Hepatocyte (in vitro differentiated cells): ENCODE measurements at regions not wholly inside any gene's neighbourhood (a gene's known extent, or its start where the extent isn't known, plus 50 kb on each side); places are given as distances from the start of the nearest gene placed in this dataset.

Experiments used
- DNase-seq: peaks from one replicate; pipeline ENCODE4 v3.0.0-alpha.2; 2016; ENCODE audit warnings: low spot score
- H2AFZ ChIP-seq: fragments of 200-600 bp; sonication (generic); 2 replicates; pipeline ENCODE4 v1.6.0; 2016; ENCODE audit warnings: antibody characterized with exemption, mild to moderate bottlenecking
- H3K27ac ChIP-seq: fragments of 200-600 bp; sonication (generic); 2 replicates; pipeline ENCODE4 v1.5.1; 2016; ENCODE audit warnings: mild to moderate bottlenecking
- H3K27me3 ChIP-seq: fragments of 200-600 bp; sonication (generic); 2 replicates; pipeline ENCODE4 v1.6.1; 2016
- H3K36me3 ChIP-seq: fragments of 200-600 bp; sonication (generic); replicated peaks from 2 replicates; pipeline ENCODE4 v1.5.1; 2016; ENCODE audit warnings: low read depth; ENCODE audit not compliant: insufficient read depth
- H3K4me1 ChIP-seq: fragments of 200-600 bp; sonication (generic); 2 replicates; pipeline ENCODE4 v1.5.1; 2016; ENCODE audit warnings: mild to moderate bottlenecking, moderate library complexity; ENCODE audit not compliant: insufficient read depth
- H3K4me2 ChIP-seq: fragments of 200-600 bp; sonication (generic); 2 replicates; pipeline ENCODE4 v1.6.0; 2016
- H3K4me3 ChIP-seq: fragments of 200-600 bp; sonication (generic); 2 replicates; pipeline ENCODE4 v1.5.1; 2016; ENCODE audit warnings: mild to moderate bottlenecking
- H3K79me2 ChIP-seq: fragments of 200-600 bp; sonication (generic); 2 replicates; pipeline ENCODE4 v1.6.0; 2017; ENCODE audit warnings: mild to moderate bottlenecking
- H3K9me2 ChIP-seq: fragments of 200-600 bp; sonication (generic); replicated peaks from 2 replicates; pipeline ENCODE4 v1.6.0; 2017; ENCODE audit warnings: mild to moderate bottlenecking; ENCODE audit not compliant: insufficient read depth
- H3K9me3 ChIP-seq: fragments of 200-600 bp; sonication (generic); 2 replicates; pipeline ENCODE4 v1.5.1; 2016; ENCODE audit warnings: low read depth, mild to moderate bottlenecking
- H4K20me1 ChIP-seq: fragments of 200-600 bp; sonication (generic); 2 replicates; pipeline ENCODE4 v1.6.0; 2016; ENCODE audit warnings: mild to moderate bottlenecking; ENCODE audit not compliant: insufficient read depth, poor library complexity, severe bottlenecking
- CTCF ChIP-seq: fragments of 200-600 bp; sonication (generic); IDR thresholded peaks from 2 replicates; pipeline ENCODE4 v1.5.1; 2016; ENCODE audit warnings: antibody characterized with exemption, mild to moderate bottlenecking; ENCODE audit not compliant: poor library complexity
- EZH2 ChIP-seq: fragments of 200-600 bp; sonication (generic); IDR thresholded peaks from 2 replicates; pipeline ENCODE4 v1.6.1; 2016; ENCODE audit warnings: antibody characterized with exemption, mild to moderate bottlenecking, borderline replicate concordance
- EZH2phosphoT487 ChIP-seq: fragments of 200-600 bp; sonication (generic); IDR thresholded peaks from one replicate; pipeline ENCODE4 v1.6.1; 2018; ENCODE audit warnings: antibody characterized with exemption, mild to moderate bottlenecking, low read depth, moderate library complexity; ENCODE audit not compliant: unreplicated experiment, severe bottlenecking
- WGBS: methylation state at CpG from one replicate; pipeline ENCODE4 v1.1.6; 2016; ENCODE audit warnings: low lambda C conversion rate; ENCODE audit errors: missing lambda C conversion rate; 5-methylcytosine and 5-hydroxymethylcytosine counted together

DNA sequence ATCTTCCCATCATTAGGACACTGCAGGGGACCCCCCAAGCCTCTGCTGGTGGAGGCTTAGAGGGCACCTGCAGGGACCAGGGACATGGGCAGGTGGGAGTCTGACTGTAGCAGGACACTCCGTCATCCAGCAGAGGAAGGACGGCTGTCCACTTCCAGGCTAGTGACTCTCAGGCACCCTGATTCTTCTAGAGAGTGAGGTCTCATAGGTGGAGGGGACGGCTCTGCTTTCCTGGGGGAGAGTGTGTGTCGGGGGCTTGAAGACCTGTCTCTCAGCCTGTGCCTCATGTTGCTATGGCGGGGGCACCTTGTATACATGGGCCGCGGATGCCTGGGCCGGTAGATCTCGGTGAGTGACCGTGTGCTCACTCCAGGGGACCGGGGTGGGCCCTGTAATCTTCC, 1116.6 kb downstream of the BRD1 start:
- TF ChIP-seq EZH2: no peak
- TF ChIP-seq CTCF: no peak
- TF ChIP-seq EZH2phosphoT487: no peak
- no peak overlapping the region for H3K4me2 ChIP-seq
- DNase-seq: no peak
- H3K4me1 ChIP-seq: no peaks in the 10 kb centered on the region
- H3K4me3 ChIP-seq: no peak overlapping the region
- H3K79me2 ChIP-seq: no peaks in the 10 kb centered on the region
- no peaks in the 10 kb centered on the region for H3K9me2 ChIP-seq
- no peaks in the 10 kb centered on the region for H3K9me3 ChIP-seq
- no peaks in the 10 kb centered on the region for H3K27me3 ChIP-seq
- H2AFZ ChIP-seq: no peak overlapping the region
- H3K27ac ChIP-seq: no peak overlapping the region
- 83% methylated on average over 11 of the region's 11 CpGs for WGBS
- H3K36me3 ChIP-seq: no peaks in the 10 kb centered on the region
- H4K20me1 ChIP-seq: no peaks in the 10 kb centered on the region

DNA sequence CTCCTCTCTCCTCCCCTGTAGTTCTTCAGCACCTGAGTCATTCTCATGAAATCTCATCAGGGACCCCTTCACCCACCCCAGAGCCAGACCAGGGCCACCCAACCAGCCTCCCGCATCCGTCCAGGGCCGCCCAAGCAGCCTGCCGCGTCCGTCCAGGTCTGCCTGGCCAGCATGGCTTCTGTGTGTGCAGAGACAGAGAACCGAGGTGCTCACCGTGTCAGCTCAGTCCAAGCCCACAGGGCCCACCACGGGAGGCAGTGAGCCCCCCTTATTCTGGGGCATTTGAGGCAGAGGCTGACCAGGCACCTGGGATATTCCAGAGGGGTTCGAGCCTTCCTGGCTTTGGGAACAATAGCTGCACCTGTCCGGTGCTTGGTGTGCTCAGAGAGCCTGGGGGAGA, 1117.3 kb downstream of the BRD1 start:
- no peak overlapping the region for H3K4me3 ChIP-seq

GRCh38 chr22:48709976-48710375, 1117.7 kb downstream of the BRD1 start:
- WGBS: 86% methylated on average over 8 of the region's 8 CpGs
- no peaks in the 10 kb centered on the region for H3K9me3 ChIP-seq
- no peaks in the 10 kb centered on the region for H3K9me2 ChIP-seq
- no peaks in the 10 kb centered on the region for H4K20me1 ChIP-seq
- no peaks in the 10 kb centered on the region for H3K36me3 ChIP-seq
- no peaks in the 10 kb centered on the region for H3K79me2 ChIP-seq
- H3K27ac ChIP-seq: no peak overlapping the region
- H3K4me1 ChIP-seq: no peaks in the 10 kb centered on the region
- H3K4me2 ChIP-seq: no peak overlapping the region
- no peak overlapping the region for H3K4me3 ChIP-seq
- TF ChIP-seq EZH2phosphoT487: no peak
- no peak for TF ChIP-seq EZH2
- no peak for TF ChIP-seq CTCF
- no peak overlapping the region for H2AFZ ChIP-seq
- no peaks in the 10 kb centered on the region for H3K27me3 ChIP-seq
- no peak for DNase-seq

More for the DNA sequence above, 1117.3 kb downstream of the BRD1 start:
- no peaks in the 10 kb centered on the region for H3K36me3 ChIP-seq
- H3K4me2 ChIP-seq: no peak overlapping the region
- WGBS: 80% methylated on average over 11 of the region's 11 CpGs
- no peaks in the 10 kb centered on the region for H4K20me1 ChIP-seq
- no peaks in the 10 kb centered on the region for H3K27me3 ChIP-seq
- TF ChIP-seq EZH2phosphoT487 (no peak), EZH2 (no peak), CTCF (no peak)
- no peaks in the 10 kb centered on the region for H3K4me1 ChIP-seq
- no peaks in the 10 kb centered on the region for H3K79me2 ChIP-seq
- H3K9me3 ChIP-seq: no peaks in the 10 kb centered on the region
- no peak overlapping the region for H3K27ac ChIP-seq
- no peak overlapping the region for H2AFZ ChIP-seq
- no peak for DNase-seq
- H3K9me2 ChIP-seq: no peaks in the 10 kb centered on the region

GRCh38 chr22:48709453-48709852, 1118.2 kb downstream of the BRD1 start:
- Histone ChIP-seq H3K27me3 (no peaks in the 10 kb centered on the region), H3K79me2 (no peaks in the 10 kb centered on the region), H3K9me2 (no peaks in the 10 kb centered on the region), H4K20me1 (no peaks in the 10 kb centered on the region), H3K4me1 (no peaks in the 10 kb centered on the region), H2AFZ (no peak overlapping the region), H3K36me3 (no peaks in the 10 kb centered on the region), H3K27ac (no peak overlapping the region), H3K4me3 (no peak overlapping the region), H3K4me2 (no peak overlapping the region), H3K9me3 (no peaks in the 10 kb centered on the region)
- no peak for TF ChIP-seq EZH2
- no peak for TF ChIP-seq CTCF
- TF ChIP-seq EZH2phosphoT487: no peak
- DNase-seq: no peak
- WGBS: 92% methylated on average over 13 of the region's 13 CpGs
